Right kidney (tissue), 1 donor: ENCODE measurements at regions not wholly inside any gene's neighbourhood (a gene's known extent, or its start where the extent isn't known, plus 50 kb on each side); places are given as distances from the start of the nearest gene placed in this dataset.

Experiments
- DNase-seq: peaks from one replicate; pipeline ENCODE4 v3.0.0-alpha.2; 2016

DNA sequence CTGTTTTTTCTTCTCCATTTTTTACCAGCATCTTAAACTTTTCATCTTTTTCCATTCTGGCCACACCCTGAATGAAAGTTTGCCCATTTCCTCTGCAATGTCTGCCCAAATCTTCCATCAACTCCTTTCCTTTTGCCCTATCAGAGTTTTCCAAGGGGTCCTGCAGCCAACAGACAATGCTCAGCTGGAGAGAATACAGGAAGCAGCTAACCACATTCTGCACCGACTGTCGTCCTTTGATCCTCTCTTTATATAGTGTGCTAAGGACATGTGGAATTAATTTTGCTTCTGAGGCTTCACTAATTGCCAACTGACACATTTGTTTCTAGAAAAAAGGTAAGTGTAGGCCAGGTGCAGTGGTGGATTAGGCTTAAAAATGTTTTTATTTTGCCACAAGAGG lies 50.5 kb upstream of the DLX2 start:
- DNase-seq = no peak

DNA sequence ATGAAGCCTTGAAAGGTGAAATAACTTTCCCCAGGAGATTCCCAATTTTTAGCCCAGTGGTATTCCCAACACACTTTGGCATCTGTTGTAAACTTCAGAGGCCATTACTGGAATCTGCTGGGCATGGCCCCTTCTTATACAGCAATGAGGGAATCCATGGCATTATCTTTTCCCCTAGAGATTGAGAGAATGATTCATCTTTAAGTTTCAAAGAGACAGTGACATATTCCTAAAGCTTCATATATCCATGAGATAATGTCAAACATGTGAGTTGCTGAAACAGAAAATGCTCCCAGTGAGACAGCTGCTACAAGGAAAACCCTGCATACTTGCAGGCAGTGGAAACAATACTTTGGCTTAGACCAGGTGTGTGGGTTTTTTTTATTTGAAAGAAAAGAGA lies 51.1 kb upstream of the DLX2 start:
- DNase-seq = no peak

DNA sequence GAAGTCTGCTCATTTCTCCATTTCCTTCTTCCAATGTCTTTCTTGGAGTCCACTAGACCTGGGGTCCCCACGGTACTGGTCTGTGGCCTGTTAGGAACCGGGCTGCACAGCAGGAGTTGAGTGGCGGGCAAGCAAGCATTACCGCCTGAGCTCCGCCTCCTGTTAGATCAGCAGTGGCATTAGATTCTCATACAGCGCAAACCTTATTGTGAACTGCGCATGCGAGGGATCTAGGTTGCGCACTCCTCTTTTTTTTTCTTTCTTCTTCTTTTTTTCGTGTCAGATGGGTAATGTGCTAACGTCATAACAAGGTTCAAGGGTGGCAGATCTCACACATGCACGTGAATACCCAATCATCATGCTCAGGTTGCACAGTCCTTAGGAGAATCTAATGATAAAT lies 53.1 kb upstream of the DLX2 start:
- no peak for DNase-seq

DNA sequence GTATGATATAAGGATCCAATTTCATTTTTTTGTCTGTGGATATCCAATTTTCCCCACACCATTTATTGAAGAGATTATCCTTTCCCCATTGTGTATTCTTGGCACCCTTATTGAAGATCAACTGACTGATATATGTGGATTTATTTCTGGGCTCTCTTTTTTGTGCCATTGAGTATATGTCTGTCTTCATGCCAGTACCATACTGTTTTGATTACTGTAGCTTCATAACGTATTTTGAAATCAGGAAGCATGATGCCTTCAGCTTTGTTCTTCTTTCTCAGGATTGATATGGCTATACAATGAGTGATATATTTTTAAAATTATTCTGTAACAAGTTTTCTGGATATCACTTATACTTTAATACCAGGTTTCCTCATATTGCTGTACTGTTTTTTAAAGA lies 58.1 kb upstream of the DLX2 start:
- no peak for DNase-seq

DNA sequence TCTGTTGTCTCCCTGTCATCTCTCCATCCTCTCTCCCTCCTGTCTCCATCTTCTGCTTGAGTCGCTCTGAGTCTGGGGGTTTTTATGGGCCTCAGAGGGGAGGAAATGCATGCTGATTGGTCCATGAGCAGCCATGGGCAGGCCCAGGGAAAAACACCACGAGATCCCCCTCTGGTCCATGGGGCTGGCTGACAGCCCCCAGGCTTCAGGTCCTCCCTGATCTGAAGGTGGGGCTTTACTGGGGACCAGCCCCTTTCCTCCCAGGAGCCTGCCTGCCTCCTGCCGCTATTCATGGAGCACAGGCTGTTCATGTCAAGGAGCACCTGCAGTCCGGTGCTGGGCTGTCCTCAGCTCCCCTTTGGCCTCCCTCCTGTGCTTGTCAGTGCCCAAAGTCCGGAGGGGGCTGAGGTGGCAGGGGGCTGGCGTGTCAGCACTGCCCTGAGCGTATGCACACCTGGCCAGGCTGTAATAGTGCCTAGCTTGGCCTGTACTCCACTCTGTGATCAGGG lies 59.6 kb upstream of the DLX2 start:
- DNase-seq = no peak

DNA sequence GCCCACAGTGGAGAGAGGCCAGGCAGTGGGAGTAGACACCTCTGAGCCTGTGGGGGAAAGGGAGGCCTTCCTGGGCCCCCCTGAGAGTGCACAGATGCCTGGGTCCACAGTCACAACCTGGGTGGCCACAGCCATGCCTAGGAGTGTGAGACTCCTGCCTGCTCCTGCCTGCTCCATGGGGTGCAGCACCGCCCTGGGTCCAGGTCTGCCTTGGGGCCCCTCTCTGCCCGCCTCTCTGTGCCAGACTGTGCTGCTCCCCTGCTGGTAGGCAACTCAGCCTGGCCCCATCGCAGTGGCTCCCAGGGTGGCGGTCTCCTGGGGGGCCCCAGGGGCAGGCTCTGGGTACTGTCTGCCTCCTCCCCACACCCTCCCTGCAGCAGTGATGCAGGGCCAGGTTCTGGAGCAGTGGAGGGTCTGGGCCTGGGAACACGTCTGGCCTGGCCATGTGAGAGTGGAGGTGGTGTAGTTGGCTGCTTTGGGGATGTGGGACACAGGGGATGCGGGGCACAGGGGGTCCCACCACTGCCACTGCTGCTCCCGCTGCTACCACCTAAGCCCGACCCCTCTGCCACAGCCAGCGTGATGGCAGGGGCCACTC lies 60.1 kb upstream of the DLX2 start:
- DNase-seq = no peak

DNA sequence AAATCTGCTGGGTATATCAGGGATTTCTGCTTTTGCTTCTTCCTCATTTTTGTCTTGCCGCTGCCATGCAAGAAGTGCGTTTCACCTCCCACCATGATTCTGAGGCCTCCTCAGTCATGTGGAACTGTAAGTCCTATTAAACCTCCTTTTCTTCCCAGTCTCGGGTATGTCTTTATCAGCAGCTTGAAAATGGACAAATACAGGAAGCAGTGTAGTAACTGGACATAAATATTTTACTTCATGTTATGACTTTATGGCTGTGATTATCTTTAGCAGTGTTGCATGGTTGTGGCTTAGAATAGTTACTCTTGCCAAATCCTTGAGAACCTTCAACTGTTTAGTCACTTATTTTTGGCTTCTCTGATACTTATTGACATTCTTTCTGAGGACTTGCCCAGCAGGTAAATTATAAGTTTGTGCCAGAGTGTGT lies 66.2 kb upstream of the DLX2 start:
- no peak for DNase-seq

DNA sequence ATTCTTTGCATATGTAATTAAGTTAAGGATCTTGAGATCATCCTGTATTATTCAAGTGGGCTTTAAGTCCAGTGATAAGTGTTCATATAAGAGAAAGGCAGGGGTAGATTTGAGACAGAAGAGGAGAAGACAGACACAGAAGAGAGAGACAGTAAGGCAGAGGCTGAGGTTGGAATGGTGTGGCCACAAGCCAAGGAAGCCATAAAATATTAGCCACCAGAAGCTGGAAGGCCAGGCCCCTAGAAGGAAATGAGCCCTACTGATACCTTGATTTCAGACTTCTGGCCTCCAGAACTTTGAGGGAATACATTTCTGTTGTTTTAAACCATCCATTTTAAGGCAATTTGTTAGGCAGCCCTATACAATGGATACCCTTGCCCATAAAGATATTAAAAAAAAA lies 66.9 kb upstream of the DLX2 start:
- no peak for DNase-seq

DNA sequence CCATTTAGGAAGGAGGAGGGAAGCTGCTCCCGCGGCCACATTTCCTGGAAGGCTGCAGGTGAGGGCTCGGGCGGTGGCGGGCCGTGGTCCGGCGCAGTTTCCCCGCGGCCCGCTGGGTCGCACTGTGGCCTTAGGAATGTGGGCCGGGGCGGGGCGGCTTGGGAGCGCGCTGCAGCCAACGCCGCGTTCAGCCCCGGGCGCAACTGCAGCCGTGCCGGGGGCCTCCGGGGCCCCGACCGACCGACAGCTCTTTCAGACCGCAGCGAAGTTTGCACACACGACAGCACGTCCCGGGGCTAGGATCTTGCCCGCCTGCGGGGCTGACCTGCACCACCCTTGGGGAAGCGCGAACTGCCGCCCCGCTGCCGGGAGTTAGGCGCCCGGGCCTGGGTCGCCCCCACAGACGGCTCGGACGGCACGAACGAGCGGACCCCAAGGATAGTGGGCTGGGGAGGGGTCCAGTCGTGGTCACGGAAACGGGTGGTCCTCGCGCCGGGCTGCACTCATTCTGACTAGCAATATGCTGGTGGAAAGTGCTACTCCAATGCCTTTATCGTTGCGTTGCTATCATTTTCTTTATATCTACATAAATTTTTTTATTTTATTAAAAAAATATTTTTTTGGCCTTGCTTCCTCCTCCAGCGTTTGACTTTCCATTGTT lies 69.9 kb upstream of the DLX2 start:
- peak; percentile 83 for DNase-seq

DNA sequence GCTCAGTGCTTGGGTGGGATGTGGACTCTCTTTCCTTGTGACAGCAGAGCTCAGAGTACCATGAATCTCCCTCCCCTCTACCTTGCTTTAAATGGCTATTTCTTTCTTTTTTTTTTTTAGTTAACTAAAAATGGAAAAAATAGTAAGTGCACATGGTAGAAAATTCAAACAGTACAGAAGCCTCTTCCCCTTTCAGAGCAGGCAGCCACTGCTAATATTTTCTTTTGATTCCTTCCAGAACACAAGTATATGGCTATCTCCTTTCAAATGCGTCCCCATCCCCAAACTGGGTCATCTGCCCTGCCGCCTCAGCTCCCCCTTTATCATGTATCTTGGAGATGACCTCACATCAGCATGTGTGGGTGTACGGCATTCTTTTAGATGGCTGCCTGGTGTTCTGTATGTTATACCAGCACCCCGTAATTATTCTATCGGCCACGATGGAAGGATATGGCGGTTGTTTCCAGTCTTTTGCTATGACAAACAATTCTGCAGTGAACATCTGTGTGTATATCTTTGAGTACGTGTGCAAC lies 70.5 kb upstream of the DLX2 start:
- peak; percentile 21 for DNase-seq

DNA sequence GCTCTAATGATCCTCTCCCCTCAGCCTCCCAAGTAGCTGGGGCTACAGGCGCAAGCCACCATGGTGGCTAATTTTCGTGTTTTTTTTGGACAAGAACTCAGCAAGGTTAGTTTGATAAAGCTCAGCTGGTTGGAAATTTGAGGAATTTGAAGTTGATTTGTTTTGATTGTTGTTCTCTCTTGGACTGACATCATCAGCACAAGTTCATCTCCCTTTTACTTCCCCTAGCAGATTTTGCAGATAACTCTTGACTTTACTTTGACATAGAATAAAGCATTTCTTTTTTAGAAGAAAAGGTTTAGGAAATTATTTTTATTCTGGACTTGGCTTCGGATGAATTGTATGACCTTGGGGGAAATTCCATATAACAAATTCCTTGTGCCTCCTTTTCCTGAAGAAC lies 74.9 kb upstream of the DLX2 start:
- no peak for DNase-seq

DNA sequence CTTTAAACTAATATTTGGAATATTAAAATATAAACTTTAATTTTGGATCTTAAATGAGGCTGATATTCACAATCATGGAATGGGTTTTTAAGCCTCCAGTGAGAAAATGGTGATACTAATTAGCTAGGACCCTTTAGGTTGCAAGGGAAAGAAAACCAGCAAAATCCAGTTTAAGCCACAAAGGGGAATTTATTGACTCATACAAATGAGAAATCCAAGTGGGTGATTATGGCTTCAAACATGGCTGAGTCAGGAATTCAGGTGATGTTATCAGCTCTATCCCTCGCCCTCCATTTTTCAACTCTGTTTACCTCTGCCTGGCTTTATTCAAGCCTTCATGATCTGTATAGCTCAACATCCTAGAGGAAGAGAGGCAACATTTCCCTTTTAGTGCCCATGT lies 75.3 kb upstream of the DLX2 start:
- DNase-seq = no peak

DNA sequence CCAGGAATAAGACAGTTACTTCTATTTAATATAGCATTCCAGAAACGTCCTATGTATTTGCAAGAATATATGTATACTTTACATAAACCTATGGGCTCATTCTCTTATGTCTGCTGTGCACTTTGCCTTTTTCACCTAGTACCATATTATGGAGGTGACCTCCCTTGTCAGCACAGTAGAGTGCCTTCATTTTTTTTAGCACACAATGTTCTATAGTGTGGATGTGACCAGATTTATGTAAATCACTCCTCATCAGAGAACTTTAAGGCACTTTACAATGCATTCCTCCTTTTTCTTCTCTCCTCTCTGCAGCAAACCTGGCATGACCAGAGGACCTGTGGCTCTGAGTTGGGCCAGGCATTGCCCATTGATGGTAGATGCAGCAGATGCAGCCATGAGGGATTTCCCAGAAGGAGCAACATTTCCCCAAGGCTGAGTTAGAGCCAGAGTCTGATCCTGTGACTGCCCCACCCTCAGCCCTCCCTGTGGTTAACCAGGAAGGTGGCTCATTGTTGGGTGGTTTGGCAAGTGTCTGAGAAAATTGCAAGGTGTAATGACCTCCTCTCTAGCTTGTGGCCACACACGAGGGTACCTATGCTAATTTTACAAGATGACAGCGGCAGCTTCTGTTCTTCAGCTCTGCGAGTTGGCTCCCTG lies 76.5 kb upstream of the DLX2 start:
- no peak for DNase-seq

DNA sequence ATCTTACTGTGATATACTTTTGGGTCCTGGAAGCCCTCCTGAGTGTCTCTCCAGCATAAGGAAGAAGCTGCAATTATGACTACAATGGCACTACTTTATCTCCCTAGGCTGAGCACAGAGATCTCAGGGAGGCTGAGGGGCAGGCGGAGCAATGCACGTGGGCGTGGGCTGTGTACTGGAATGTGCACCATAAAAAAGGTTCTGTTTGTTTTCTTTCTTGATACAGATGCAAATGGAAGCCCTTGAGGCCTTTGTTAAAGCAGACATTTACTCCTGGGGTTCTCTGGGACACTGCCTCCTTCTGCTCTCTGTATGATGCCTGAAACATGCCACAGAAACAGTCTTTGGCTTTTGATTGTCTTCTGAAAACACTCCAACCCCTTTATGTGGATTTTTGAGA lies 79.1 kb upstream of the DLX2 start:
- no peak for DNase-seq

DNA sequence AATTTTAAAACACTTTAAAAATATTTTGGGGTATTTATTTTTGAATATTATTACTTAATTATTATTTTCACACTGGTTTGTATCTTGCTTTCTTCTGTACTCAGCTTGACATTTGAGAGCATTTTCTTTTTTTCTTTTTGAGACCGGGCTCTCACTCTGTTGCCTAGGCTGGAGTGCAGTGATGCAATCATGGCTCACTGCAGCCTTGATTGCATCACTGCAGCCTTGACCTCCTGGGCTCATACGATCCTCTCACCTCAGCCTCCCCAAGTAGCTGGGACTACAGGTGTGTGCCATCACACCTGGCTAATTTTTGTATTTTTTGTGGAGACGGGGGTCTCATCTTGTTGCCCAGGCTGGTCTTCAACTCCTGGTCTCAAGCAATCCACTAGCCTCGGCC lies 79.9 kb upstream of the DLX2 start:
- no peak for DNase-seq

DNA sequence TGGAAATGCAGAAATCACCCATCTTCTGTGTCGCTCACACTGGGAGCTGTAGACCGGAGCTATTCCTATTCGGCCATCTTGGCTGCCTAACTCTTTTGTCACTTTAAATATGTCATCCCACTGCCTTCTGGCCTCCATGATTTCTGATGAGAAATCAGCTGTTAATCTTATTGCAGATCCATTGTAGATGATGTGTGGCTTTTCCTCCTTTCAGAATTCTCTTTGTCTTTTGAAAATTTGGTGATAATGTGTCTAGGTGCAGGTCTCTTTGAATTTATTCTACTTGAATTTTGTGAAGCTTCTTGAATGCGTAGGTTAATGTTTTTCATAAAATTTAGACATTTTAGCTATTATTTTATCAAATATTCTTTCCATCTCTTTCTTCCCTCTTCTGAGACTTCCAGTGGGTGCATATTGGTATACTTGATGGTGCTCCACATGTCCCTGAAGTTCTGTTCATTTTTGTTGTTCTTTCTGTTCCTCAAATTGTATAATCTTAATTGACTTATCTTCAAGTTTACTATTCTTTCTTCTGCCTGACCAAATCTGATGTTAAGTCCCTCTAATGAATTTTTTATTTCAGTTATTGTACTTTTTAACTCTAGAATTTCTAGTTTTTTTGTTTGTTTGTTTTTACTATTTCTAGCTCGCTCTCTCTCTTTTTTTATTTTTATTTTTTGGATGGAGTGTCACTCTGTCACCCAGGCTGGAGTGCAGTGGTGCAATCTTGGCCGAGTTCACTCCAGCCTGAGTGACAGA lies 90.8 kb upstream of the DLX2 start:
- no peak for DNase-seq

DNA sequence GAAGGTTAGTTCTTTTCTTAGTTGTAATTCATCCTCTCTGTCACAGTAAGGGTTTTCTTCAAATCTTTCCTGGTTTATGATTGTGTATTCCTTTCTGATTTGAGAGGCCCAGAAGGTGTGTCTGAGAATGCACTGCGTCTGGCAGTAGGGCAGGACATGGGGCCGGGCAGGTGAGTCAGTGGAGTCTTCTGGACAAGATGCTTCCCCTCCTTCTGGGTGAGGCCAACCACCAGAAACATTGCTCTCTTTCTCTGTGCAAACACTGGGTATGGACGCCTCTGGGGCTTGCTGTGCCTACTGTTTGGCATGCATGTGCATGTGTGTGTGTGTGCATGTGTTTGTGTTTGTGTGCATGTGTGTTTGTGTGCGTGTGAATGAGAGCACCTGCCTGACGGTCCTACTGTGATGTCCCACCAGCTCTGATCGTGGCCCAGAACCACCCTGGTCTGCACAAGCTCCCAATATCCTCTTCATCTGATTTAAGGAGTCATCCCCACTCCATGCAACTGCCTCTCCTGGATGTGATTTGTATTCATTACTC lies 93.2 kb upstream of the DLX2 start:
- DNase-seq = no peak

DNA sequence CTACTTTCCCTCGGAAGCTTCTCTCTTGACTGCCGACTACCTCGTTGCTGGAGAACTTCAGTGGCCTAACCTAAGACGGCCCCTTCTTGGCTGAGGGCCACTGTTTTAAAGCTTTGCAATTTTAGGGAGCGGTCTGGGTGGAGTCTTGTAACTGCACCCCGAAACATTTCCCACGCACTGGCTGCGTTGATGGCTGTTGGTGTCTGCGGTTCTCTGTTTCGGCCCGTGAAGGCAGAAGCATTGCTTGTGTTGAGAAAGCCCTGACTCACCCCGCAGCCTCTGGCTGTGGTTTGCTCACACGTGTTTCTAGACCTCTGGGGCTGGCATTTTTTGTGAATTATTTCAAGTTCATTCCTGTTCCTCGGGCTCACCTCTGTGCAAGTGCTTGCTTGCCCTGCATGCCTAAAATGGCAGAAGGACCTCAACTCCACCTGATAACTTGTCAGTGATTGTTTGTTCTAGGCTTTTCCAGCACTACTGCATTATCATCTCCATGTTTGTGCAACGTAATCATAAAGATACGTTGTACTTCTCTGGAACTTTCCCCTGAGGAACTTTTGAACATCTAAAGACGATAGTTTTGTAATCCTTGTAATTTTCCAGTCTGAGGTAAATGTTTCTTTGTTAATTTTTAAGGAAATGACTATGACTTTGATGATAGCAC lies 94.2 kb upstream of the DLX2 start:
- no peak for DNase-seq

DNA sequence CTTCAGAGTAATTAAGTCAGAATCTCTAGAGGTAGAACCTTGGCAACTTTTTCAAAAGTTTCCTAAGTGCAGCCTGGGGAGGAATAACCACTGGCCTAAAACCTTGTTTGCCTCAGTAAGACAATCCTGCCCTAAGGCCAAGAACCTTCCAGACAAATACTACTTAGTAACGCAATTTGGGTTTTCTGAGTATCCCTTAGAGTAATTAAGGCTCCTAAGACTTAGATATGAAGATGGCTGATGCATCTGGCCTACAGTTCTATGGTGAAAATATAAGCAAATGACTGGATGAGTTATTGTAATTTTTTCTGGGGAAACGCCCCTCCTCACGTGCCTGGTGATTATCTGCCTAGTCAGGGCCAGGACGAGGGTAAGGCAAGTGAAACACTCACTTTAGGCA lies 95.7 kb upstream of the DLX2 start:
- no peak for DNase-seq

DNA sequence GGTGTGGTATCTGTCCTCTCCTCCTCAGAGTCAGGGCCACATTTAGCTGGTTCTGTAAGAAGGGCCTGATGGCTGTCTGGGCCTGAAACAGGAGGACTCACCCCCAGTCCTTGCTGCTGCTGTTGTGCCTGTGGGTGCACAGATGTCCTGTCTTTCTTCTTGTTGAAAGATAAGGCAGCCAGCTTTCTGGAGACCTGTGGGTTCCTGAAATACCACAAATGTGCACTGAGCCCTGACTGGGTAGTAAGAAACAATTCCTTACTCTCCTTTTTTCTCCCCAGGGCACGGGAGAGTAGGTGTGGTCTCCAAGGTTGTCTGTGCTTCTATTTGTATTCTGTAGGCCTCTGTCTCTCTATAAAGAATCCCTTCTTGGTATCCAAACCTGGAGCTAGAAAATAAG lies 96.2 kb upstream of the DLX2 start:
- no peak for DNase-seq

DNA sequence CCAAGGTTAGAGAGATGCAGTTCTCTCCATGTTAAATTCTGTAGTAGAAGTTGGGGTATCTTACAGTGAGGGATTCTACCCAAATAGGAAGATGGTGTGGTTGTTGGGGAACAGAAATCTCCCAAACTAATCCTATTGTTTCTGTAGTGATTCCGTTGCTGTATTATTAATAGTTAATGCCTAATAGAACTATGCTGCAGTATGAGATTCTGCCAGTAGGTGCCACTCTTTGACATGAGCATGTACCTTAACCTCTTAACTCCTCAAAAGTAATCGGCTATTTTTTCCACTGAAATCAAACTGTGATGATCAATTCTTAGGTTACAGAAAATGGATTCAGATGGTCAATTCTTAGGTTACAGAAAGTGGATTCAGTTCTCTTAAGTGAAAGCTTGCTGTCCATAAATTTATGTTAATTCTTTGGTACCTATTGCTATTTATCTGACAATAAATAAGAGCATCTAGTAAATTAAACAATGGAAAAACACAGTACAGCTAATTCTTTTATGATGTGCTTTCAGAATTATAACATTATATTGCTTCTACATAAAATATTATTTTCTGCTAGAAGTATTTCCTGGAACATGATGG lies 97.9 kb upstream of the DLX2 start:
- no peak for DNase-seq

DNA sequence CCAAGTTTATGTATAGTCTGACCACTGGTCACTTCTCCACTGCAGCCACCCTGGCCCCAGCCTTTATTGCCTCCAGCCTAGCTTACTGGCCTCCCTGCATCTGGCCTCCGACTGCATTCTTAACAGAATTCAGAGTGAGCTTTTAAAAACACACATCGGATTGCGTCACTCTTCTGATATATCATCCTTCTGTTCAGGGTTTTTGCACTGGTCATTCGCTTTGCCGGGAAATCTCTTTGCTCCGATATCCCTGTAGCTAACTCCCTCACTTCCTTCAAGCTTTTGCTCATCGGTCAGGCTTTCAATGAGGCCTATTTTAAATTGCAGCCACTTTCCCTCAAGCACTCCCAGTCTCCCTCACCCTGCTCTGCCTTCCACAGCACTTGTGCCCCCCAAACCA lies 101.6 kb upstream of the DLX2 start:
- DNase-seq = no peak
